Karpas-422 (cell line): ENCODE measurements at regions not wholly inside any gene's neighbourhood (a gene's known extent, or its start where the extent isn't known, plus 50 kb on each side); places are given as distances from the start of the nearest gene placed in this dataset.

ENCODE experiments used
- DNase-seq: peaks from one replicate; pipeline ENCODE4 v3.0.0-alpha.2; 2015
- H2AFZ ChIP-seq: fragments of 200-600 bp; sonication (generic); 2 replicates; pipeline ENCODE4 v1.6.1; 2014; ENCODE audit warnings: antibody characterized with exemption, low read length, mixed read lengths
- H3K27ac ChIP-seq: fragments of 200-600 bp; sonication (generic); 2 replicates; pipeline ENCODE4 v1.5.1; 2014; ENCODE audit warnings: mild to moderate bottlenecking, low read length, moderate library complexity
- H3K27me3 ChIP-seq: fragments of 200-600 bp; sonication (generic); 2 replicates; pipeline ENCODE4 v1.6.1; 2014; ENCODE audit warnings: low read length, mixed read lengths
- H3K36me3 ChIP-seq: fragments of 200-600 bp; sonication (generic); 2 replicates; pipeline ENCODE4 v1.6.1; 2014; ENCODE audit warnings: low read length, mixed read lengths; ENCODE audit not compliant: insufficient read depth
- H3K4me1 ChIP-seq: fragments of 200-600 bp; sonication (generic); 2 replicates; pipeline ENCODE4 v1.6.1; 2014; ENCODE audit warnings: mild to moderate bottlenecking, low read length, mixed read lengths
- H3K4me2 ChIP-seq: fragments of 200-600 bp; sonication (generic); 2 replicates; pipeline ENCODE4 v1.6.1; 2014; ENCODE audit warnings: low read length, low read depth, mild to moderate bottlenecking; ENCODE audit not compliant: poor library complexity, severe bottlenecking
- H3K4me3 ChIP-seq: fragments of 200-600 bp; sonication (generic); 2 replicates; pipeline ENCODE4 v1.5.1; 2014; ENCODE audit warnings: mild to moderate bottlenecking, antibody characterized with exemption, low read length, mixed read lengths
- H3K79me2 ChIP-seq: fragments of 200-600 bp; sonication (generic); 2 replicates; pipeline ENCODE4 v1.6.1; 2014; ENCODE audit warnings: mild to moderate bottlenecking, low read length, mixed read lengths
- H3K9ac ChIP-seq: fragments of 200-600 bp; sonication (generic); 2 replicates; pipeline ENCODE4 v1.6.0; 2014; ENCODE audit warnings: low read length
- H3K9me2 ChIP-seq: fragments of 200-600 bp; sonication (generic), shearing (Covaris generic); replicated peaks from 2 replicates; pipeline ENCODE4 v1.6.0; 2014; ENCODE audit warnings: mild to moderate bottlenecking, low read length, moderate library complexity; ENCODE audit not compliant: insufficient read depth
- H3K9me3 ChIP-seq: fragments of 300-700, 200-600 bp; sonication (generic); 2 replicates; pipeline ENCODE4 v1.6.1; 2014; ENCODE audit warnings: low read length, mixed read lengths
- H4K20me1 ChIP-seq: fragments of 200-600 bp; sonication (generic); 2 replicates; pipeline ENCODE4 v1.6.1; 2014; ENCODE audit warnings: mild to moderate bottlenecking, antibody characterized with exemption, low read length, low read depth; ENCODE audit not compliant: insufficient read depth

- Histone ChIP-seq H3K9me2 (no peaks in the 10 kb centered on the region), H3K4me2 (no peak overlapping the region), H3K79me2 (no peaks in the 10 kb centered on the region), H3K27ac (no peak overlapping the region), H3K27me3 (no peaks in the 10 kb centered on the region), H3K4me1 (peaks cover 10% of the 10 kb centered on the region), H3K9ac (no peak overlapping the region), H4K20me1 (no peaks in the 10 kb centered on the region), H2AFZ (no peak overlapping the region), H3K9me3 (no peaks in the 10 kb centered on the region), H3K4me3 (no peak overlapping the region), H3K36me3 (no peaks in the 10 kb centered on the region)
- no peak for DNase-seq
Observed at GRCh38 chr1:172944931-172945330, 105.8 kb downstream of the TNFSF18 start.

GRCh38 chr1:172946814-172947507, 103.8 kb downstream of the TNFSF18 start:
- Histone ChIP-seq H3K79me2 (no peaks in the 10 kb centered on the region), H3K27me3 (no peaks in the 10 kb centered on the region), H3K4me2 (no peak overlapping the region), H3K36me3 (no peaks in the 10 kb centered on the region), H3K27ac (no peak overlapping the region), H4K20me1 (no peaks in the 10 kb centered on the region), H3K9me3 (no peaks in the 10 kb centered on the region), H3K4me1 (peaks cover under 1% of the 10 kb centered on the region), H3K9ac (no peak overlapping the region), H2AFZ (no peak overlapping the region), H3K4me3 (no peak overlapping the region), H3K9me2 (no peaks in the 10 kb centered on the region)
- no peak for DNase-seq

- H3K9ac ChIP-seq = no peak overlapping the region
Observed at GRCh38 chr1:172948457-172948856, 102.3 kb downstream of the TNFSF18 start.

GRCh38 chr1:172949096-172949495, 101.6 kb downstream of the TNFSF18 start:
- Histone ChIP-seq H3K4me3 (no peak overlapping the region), H3K79me2 (no peaks in the 10 kb centered on the region), H3K9me3 (no peaks in the 10 kb centered on the region), H3K9ac (no peak overlapping the region), H3K36me3 (no peaks in the 10 kb centered on the region), H3K4me2 (no peak overlapping the region), H3K27ac (no peak overlapping the region), H4K20me1 (no peaks in the 10 kb centered on the region), H3K27me3 (no peaks in the 10 kb centered on the region), H3K4me1 (no peaks in the 10 kb centered on the region), H2AFZ (no peak overlapping the region), H3K9me2 (no peaks in the 10 kb centered on the region)
- DNase-seq = no peak

More at GRCh38 chr1:172948457-172948856, 102.3 kb downstream of the TNFSF18 start:
- Histone ChIP-seq H3K27ac (no peak overlapping the region), H3K9me3 (no peaks in the 10 kb centered on the region), H3K9me2 (no peaks in the 10 kb centered on the region), H3K4me3 (no peak overlapping the region), H3K27me3 (no peaks in the 10 kb centered on the region), H3K79me2 (no peaks in the 10 kb centered on the region), H3K4me1 (no peaks in the 10 kb centered on the region), H3K36me3 (no peaks in the 10 kb centered on the region), H4K20me1 (no peaks in the 10 kb centered on the region), H3K4me2 (no peak overlapping the region), H2AFZ (no peak overlapping the region)
- DNase-seq = no peak

- no peaks in the 10 kb centered on the region for H4K20me1 ChIP-seq
- DNase-seq = no peak
- H3K4me3 ChIP-seq = no peak overlapping the region
- H2AFZ ChIP-seq = no peak overlapping the region
- no peaks in the 10 kb centered on the region for H3K36me3 ChIP-seq
- H3K79me2 ChIP-seq = no peaks in the 10 kb centered on the region
- no peaks in the 10 kb centered on the region for H3K9me2 ChIP-seq
- no peak overlapping the region for H3K9ac ChIP-seq
- H3K4me1 ChIP-seq = no peaks in the 10 kb centered on the region
- H3K4me2 ChIP-seq = no peak overlapping the region
- no peaks in the 10 kb centered on the region for H3K27me3 ChIP-seq
- H3K9me3 ChIP-seq = no peaks in the 10 kb centered on the region
- no peak overlapping the region for H3K27ac ChIP-seq
Observed at GRCh38 chr1:172950528-172950927, 100.2 kb downstream of the TNFSF18 start.

GRCh38 chr1:172951730-172952365, 98.9 kb downstream of the TNFSF18 start:
- Histone ChIP-seq H3K36me3 (no peaks in the 10 kb centered on the region), H3K4me1 (no peaks in the 10 kb centered on the region), H2AFZ (no peak overlapping the region), H3K9ac (no peak overlapping the region), H3K4me2 (no peak overlapping the region), H4K20me1 (no peaks in the 10 kb centered on the region), H3K4me3 (no peak overlapping the region), H3K79me2 (no peaks in the 10 kb centered on the region), H3K9me2 (no peaks in the 10 kb centered on the region), H3K27me3 (no peaks in the 10 kb centered on the region), H3K9me3 (no peaks in the 10 kb centered on the region), H3K27ac (no peak overlapping the region)
- no peak for DNase-seq

- Histone ChIP-seq H4K20me1 (no peaks in the 10 kb centered on the region), H3K27ac (no peak overlapping the region), H3K79me2 (no peaks in the 10 kb centered on the region), H3K27me3 (no peaks in the 10 kb centered on the region), H2AFZ (no peak overlapping the region), H3K9me3 (no peaks in the 10 kb centered on the region), H3K4me2 (no peak overlapping the region), H3K4me3 (no peak overlapping the region), H3K36me3 (no peaks in the 10 kb centered on the region), H3K4me1 (no peaks in the 10 kb centered on the region), H3K9ac (no peak overlapping the region), H3K9me2 (no peaks in the 10 kb centered on the region)
- no peak for DNase-seq
Observed at GRCh38 chr1:172952516-172952915, 98.2 kb downstream of the TNFSF18 start.

- no peaks in the 10 kb centered on the region for H3K9me3 ChIP-seq
- no peaks in the 10 kb centered on the region for H3K9me2 ChIP-seq
- DNase-seq = no peak
- no peak overlapping the region for H3K4me2 ChIP-seq
- no peaks in the 10 kb centered on the region for H3K79me2 ChIP-seq
- H3K4me3 ChIP-seq = no peak overlapping the region
- no peaks in the 10 kb centered on the region for H3K36me3 ChIP-seq
- no peak overlapping the region for H2AFZ ChIP-seq
- H3K9ac ChIP-seq = no peak overlapping the region
- H3K4me1 ChIP-seq = no peaks in the 10 kb centered on the region
- no peak overlapping the region for H3K27ac ChIP-seq
- H3K27me3 ChIP-seq = no peaks in the 10 kb centered on the region
- no peaks in the 10 kb centered on the region for H4K20me1 ChIP-seq
Observed at GRCh38 chr1:172954476-172955150, 96.1 kb downstream of the TNFSF18 start.
